WTC11 (cell line): ENCODE measurements at regions not wholly inside any gene's neighbourhood (a gene's known extent, or its start where the extent isn't known, plus 50 kb on each side); places are given as distances from the start of the nearest gene placed in this dataset.

ENCODE experiments used
- CTCF ChIP-seq: fragments of 200-600 bp; IDR thresholded peaks from 2 replicates; pipeline ENCODE4 v1.8.0; 2022; ENCODE audit warnings: antibody characterized with exemption
- NFE2L1 ChIP-seq: sonication (generic); formaldehyde crosslinking; IDR thresholded peaks from 2 replicates; pipeline ENCODE4 v1.8.1; 2023; ENCODE audit warnings: missing genetic modification reagents
- PRDM15 ChIP-seq: sonication (generic); formaldehyde crosslinking; IDR thresholded peaks from 2 replicates; pipeline ENCODE4 v1.8.0; 2022; ENCODE audit warnings: missing genetic modification reagents

- TF ChIP-seq CTCF = no peak
- no peak for TF ChIP-seq PRDM15 (CRISPR knock-in tag)
- no peak for TF ChIP-seq NFE2L1 (CRISPR knock-in tag)
These were observed 388.2 kb upstream of the LUZP2 start for GRCh38 chr11:24108609-24109008.
